ENCODE measurements at regions not wholly inside any gene's neighbourhood (a gene's known extent, or its start where the extent isn't known, plus 50 kb on each side); places are given as distances from the start of the nearest gene placed in this dataset.

DNA sequence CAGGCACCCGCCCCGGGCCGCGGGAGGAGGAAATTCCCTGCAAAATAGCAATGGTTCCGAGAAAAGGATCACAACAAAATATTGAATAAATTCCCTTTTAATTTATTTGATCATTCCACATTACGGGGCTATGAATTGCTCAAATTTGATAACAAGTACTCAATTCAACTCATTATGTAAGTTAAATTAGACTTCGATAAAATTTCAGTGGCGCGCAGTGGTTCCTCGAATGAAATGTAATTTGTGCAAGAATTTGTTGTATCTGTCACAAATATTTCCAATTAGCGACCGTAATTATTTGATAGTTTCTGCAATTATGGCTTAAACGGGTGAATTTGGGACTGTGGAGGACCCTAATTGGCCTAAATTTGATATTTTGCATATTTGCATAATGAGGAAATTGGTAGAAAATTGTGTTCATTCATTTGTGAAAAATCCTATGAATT, 76.0 kb upstream of the TBCA start:
- Histone ChIP-seq H3K79me2 (ENCODE audit: insufficient read depth) (no peaks in the 10 kb centered on the region), H3K27ac (ENCODE audit: low read depth in 2 of 2, low read length in 1 of 2) (no peak overlapping the region; a peak in 1 of 4 replicates), H3K9me2 (no peaks in the 10 kb centered on the region), H3K36me3 (replicated peaks in 1 of 2; ENCODE audit: control insufficient read depth in 1 of 2, insufficient read depth in 2 of 2, low read length in 1 of 2) (no peaks in the 10 kb centered on the region), H3K27me3 (ENCODE audit: insufficient read depth) (no peaks in the 10 kb centered on the region), H3K9ac (peak overlapping the region; percentile 40), H3K4me1 (ENCODE audit: control insufficient read depth in 1 of 2, insufficient read depth in 2 of 2, low read depth in 1 of 2, low read length in 1 of 2) (peaks cover 0 to 3% of the 10 kb centered on the region in 2 experiments; a peak in 1 of 4 replicates), H3K4me3 (ENCODE audit: low read depth in 2 of 2, low read length in 1 of 2) (peak overlapping the region; percentile 47 to 62), H3F3A (replicated peaks; ENCODE audit: insufficient read depth) (peaks cover 5% of the 10 kb centered on the region), H2AFZ (ENCODE audit: low read depth) (peak overlapping the region; percentile 89), H3K4me2 (peak overlapping the region; percentile 80), H3K9me3 (no peaks in the 10 kb centered on the region), H4K20me1 (ENCODE audit: insufficient read depth) (no peaks in the 10 kb centered on the region)
- TF ChIP-seq, protein P1, sequence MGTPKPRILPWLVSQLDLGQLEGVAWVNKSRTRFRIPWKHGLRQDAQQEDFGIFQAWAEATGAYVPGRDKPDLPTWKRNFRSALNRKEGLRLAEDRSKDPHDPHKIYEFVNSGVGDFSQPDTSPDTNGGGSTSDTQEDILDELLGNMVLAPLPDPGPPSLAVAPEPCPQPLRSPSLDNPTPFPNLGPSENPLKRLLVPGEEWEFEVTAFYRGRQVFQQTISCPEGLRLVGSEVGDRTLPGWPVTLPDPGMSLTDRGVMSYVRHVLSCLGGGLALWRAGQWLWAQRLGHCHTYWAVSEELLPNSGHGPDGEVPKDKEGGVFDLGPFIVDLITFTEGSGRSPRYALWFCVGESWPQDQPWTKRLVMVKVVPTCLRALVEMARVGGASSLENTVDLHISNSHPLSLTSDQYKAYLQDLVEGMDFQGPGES (IDR thresholded peaks at IDR 0.05; ENCODE audit: low read depth, low read length) = no peak
- TF ChIP-seq NFIC (IDR thresholded peaks at IDR 0.05; ENCODE audit: borderline replicate concordance) = no peak
- TF ChIP-seq, protein P2, sequence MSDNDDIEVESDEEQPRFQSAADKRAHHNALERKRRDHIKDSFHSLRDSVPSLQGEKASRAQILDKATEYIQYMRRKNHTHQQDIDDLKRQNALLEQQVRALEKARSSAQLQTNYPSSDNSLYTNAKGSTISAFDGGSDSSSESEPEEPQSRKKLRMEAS (IDR thresholded peaks at IDR 0.05; ENCODE audit: low read depth) = no peak
- ChIA-PET CTCF (interaction anchor here (1.2 kb wide), 1 partner anchor 10 kb away, joined by 3 read pairs; no protein-coding TSS in a partner anchor), POLR2A (no interaction called here)
- WGBS (ENCODE audit: low lambda C conversion rate) = 10% methylated on average over 13 of the region's 13 CpGs
- DNase-seq = no peak

DNA sequence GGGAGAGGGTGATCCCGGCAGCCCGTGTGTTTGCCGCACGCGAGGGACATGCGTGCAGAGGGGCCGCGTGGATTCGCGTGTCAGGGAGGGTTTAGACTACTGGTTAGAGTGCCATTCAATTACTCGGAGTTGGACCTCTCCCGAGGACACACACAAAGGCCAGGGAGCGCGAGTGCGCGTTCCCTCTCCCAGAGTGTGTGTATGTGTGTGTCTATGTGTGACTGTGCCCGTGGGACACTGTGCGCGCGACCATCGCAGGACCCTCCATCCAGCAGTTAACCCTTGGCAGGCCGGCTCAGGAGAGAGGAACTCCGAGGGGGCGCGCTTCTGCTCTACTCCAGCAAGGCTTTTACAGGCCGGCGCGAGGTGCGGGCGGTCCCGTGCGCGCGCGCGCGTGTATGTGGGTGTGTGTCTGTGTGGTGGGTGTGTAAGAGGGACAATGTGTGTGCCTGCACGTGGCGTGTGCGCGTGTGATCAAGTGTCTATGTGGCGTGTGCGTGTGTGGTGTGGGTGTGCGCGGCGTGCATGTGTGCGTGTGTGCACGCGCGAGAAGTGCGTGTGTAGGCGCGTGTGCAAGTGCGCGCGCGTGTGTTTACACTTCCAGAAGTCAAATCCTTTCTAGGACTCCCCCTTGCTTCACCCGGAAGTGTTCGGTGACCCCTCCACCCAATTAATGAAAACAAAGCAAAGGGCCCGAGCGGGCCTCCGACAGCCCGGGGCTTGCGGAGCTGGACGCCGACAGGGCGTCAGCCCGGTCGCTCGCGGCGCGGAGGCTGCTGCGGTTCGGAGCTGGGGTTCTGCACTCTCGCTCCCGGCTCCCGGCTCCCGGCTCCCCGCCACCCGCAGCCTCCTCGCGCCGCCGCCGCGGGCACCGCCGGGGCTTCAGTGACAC, 75.3 kb upstream of the TBCA start:
- WGBS (ENCODE audit: low lambda C conversion rate) = 75% methylated on average over 61 of the region's 89 CpGs
- Histone ChIP-seq H3K4me3 (ENCODE audit: low read depth in 2 of 2, low read length in 1 of 2) (peak overlapping the region; percentile 47 to 62), H3K9me3 (no peaks in the 10 kb centered on the region), H3K79me2 (ENCODE audit: insufficient read depth) (no peaks in the 10 kb centered on the region), H3K27me3 (ENCODE audit: insufficient read depth) (no peaks in the 10 kb centered on the region), H3K9ac (peak overlapping the region; percentile 40), H3K27ac (ENCODE audit: low read depth in 2 of 2, low read length in 1 of 2) (no peak overlapping the region; a peak in 1 of 4 replicates), H3K4me2 (peak overlapping the region; percentile 80), H4K20me1 (ENCODE audit: insufficient read depth) (no peaks in the 10 kb centered on the region), H3K9me2 (no peaks in the 10 kb centered on the region), H3K4me1 (ENCODE audit: control insufficient read depth in 1 of 2, insufficient read depth in 2 of 2, low read depth in 1 of 2, low read length in 1 of 2) (peaks cover 0 to 3% of the 10 kb centered on the region in 2 experiments; a peak in 1 of 4 replicates), H3F3A (replicated peaks; ENCODE audit: insufficient read depth) (peaks cover 5% of the 10 kb centered on the region), H3K36me3 (replicated peaks in 1 of 2; ENCODE audit: control insufficient read depth in 1 of 2, insufficient read depth in 2 of 2, low read length in 1 of 2) (no peaks in the 10 kb centered on the region), H2AFZ (ENCODE audit: low read depth) (peak overlapping the region; percentile 89)
- TF ChIP-seq GABPA (IDR thresholded peaks at IDR 0.05; ENCODE audit: low read depth) = 0 out of 2 replicates have a peak, but pooled peaks have one; percentile 31
- TF ChIP-seq FOXJ3 (CRISPR knock-in tag; IDR thresholded peaks at IDR 0.05) = no peak
- peak; percentile 87 for DNase-seq
- ChIA-PET CTCF (no interaction called here), POLR2A (no interaction called here)

DNA sequence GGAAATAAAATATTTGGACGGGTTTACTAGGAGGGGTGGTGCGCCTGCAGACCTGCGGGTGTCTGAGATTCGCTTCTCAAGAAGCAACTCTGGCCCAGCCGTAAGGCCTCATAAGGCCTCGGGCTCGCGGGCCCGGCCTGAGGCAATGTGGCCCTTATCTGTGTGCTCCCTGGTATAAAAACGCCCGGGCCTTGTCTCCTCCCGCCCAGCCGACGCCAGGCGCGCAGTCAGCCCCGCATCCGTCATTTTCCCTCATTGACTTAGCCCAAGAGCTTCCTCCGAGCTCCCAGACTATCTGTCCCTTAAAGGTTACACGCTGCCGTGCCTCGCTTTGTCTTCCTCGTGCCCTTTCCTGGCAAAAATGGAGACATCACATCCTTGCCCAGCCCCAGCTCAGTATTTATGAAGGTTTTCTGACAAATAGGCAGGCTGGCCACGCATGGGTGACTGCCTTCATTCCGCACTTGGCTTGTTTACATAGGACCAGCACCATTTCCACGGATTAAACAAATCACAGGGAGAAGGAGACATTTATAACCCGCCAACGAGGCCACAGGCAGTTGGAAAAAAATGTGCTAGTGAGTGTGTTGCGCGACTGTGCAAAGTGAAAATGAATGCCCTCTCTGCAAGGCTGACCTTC, 74.5 kb upstream of the TBCA start:
- no peak for DNase-seq

More for the DNA sequence above, 74.5 kb upstream of the TBCA start:
- WGBS (ENCODE audit: low lambda C conversion rate) = 94% methylated on average over 29 of the region's 30 CpGs
- no peaks in the 10 kb centered on the region for H3K9me3 ChIP-seq
- no peaks in the 10 kb centered on the region for H3K36me3 ChIP-seq (replicated peaks in 1 of 2; ENCODE audit: control insufficient read depth in 1 of 2, insufficient read depth in 2 of 2, low read length in 1 of 2)
- ChIA-PET POLR2A (no interaction called here), CTCF (no interaction called here)
- H3K4me2 ChIP-seq = no peak overlapping the region
- no peaks in the 10 kb centered on the region for H3K79me2 ChIP-seq (ENCODE audit: insufficient read depth)
- no peak overlapping the region for H3K27ac ChIP-seq (ENCODE audit: low read depth in 2 of 2, low read length in 1 of 2)
- H4K20me1 ChIP-seq (ENCODE audit: insufficient read depth) = no peaks in the 10 kb centered on the region
- H3K9ac ChIP-seq = no peak overlapping the region
- H3F3A ChIP-seq (replicated peaks; ENCODE audit: insufficient read depth) = peaks cover 5% of the 10 kb centered on the region
- H2AFZ ChIP-seq (ENCODE audit: low read depth) = no peak overlapping the region
- no peak for TF ChIP-seq RAD21 (IDR thresholded peaks at IDR 0.05; ENCODE audit: low read length)
- TF ChIP-seq NRF1 (IDR thresholded peaks at IDR 0.05; ENCODE audit: low read depth, low read length) = no peak
- no peak for TF ChIP-seq JUND (IDR thresholded peaks at IDR 0.05)
- TF ChIP-seq FOXJ3 (CRISPR knock-in tag; IDR thresholded peaks at IDR 0.05) = no peak
- no peak for TF ChIP-seq TEAD4 (IDR thresholded peaks at IDR 0.05; ENCODE audit: borderline replicate concordance, insufficient read depth)
- TF ChIP-seq GATA2 (CRISPR knock-in tag; IDR thresholded peaks at IDR 0.05) = no peak
- no peak for TF ChIP-seq FOSL2 (IDR thresholded peaks at IDR 0.05; ENCODE audit: borderline replicate concordance, low read depth)
- TF ChIP-seq POLR2AphosphoS5 (IDR thresholded peaks at IDR 0.05; ENCODE audit: low read depth, low read length) = no peak
- TF ChIP-seq, protein P3, sequence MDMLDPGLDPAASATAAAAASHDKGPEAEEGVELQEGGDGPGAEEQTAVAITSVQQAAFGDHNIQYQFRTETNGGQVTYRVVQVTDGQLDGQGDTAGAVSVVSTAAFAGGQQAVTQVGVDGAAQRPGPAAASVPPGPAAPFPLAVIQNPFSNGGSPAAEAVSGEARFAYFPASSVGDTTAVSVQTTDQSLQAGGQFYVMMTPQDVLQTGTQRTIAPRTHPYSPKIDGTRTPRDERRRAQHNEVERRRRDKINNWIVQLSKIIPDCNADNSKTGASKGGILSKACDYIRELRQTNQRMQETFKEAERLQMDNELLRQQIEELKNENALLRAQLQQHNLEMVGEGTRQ (IDR thresholded peaks at IDR 0.05; ENCODE audit: borderline replicate concordance, low read depth, low read length) = no peak
- no peak for TF ChIP-seq TAF1 (IDR thresholded peaks at IDR 0.05; ENCODE audit: borderline replicate concordance, low read depth, low read length)
- no peak for TF ChIP-seq EZH2phosphoT487 (IDR thresholded peaks at IDR 0.05; ENCODE audit: borderline replicate concordance, low read depth)
- no peak for TF ChIP-seq RCOR1 (IDR thresholded peaks at IDR 0.05; ENCODE audit: low read length)
- TF ChIP-seq RFX5 (IDR thresholded peaks at IDR 0.05; ENCODE audit: low read length) = no peak
- no peak for TF ChIP-seq RXRA (IDR thresholded peaks at IDR 0.05; ENCODE audit: borderline replicate concordance, low read depth)
- peaks cover 0 to 3% of the 10 kb centered on the region in 2 experiments; a peak in 1 of 4 replicates for H3K4me1 ChIP-seq (ENCODE audit: control insufficient read depth in 1 of 2, insufficient read depth in 2 of 2, low read depth in 1 of 2, low read length in 1 of 2)
- no peak overlapping the region for H3K4me3 ChIP-seq (ENCODE audit: low read depth in 2 of 2, low read length in 1 of 2)
- H3K9me2 ChIP-seq = no peaks in the 10 kb centered on the region
- no peaks in the 10 kb centered on the region for H3K27me3 ChIP-seq (ENCODE audit: insufficient read depth)
